ENCODE measurements at regions not wholly inside any gene's neighbourhood (a gene's known extent, or its start where the extent isn't known, plus 50 kb on each side); places are given as distances from the start of the nearest gene placed in this dataset.
"Not testable (repeated sequence)": the region's sequence is repeated elsewhere in the genome, so short reads cannot be mapped to it uniquely, and the experiment has no call there.

DNA sequence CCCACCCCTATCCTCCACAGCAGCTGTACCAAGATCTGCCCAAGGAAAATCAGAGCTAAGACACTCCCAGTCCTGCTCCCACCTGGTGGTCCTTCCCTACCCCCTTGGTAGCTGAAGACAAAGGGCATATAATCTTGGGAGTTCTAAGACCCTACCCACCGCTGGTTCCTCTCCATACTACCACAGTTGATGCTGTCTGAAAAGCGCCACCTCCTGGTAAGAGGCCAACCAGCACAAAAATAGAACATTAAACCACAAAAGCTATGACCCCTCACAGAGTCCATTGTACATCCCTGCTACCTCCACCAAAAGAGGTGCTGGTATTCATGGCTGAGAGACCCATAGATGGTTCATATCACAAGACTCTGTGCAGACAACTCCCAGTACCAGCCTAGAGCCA, 161.5 kb upstream of the ARHGAP42 start:
- no peak for TF ChIP-seq EZH2phosphoT487 (IDR thresholded peaks at IDR 0.05; ENCODE audit: borderline replicate concordance)
- TF ChIP-seq, protein P1, sequence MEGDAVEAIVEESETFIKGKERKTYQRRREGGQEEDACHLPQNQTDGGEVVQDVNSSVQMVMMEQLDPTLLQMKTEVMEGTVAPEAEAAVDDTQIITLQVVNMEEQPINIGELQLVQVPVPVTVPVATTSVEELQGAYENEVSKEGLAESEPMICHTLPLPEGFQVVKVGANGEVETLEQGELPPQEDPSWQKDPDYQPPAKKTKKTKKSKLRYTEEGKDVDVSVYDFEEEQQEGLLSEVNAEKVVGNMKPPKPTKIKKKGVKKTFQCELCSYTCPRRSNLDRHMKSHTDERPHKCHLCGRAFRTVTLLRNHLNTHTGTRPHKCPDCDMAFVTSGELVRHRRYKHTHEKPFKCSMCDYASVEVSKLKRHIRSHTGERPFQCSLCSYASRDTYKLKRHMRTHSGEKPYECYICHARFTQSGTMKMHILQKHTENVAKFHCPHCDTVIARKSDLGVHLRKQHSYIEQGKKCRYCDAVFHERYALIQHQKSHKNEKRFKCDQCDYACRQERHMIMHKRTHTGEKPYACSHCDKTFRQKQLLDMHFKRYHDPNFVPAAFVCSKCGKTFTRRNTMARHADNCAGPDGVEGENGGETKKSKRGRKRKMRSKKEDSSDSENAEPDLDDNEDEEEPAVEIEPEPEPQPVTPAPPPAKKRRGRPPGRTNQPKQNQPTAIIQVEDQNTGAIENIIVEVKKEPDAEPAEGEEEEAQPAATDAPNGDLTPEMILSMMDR (conservative IDR thresholded peaks at IDR 0.05; ENCODE audit: low read length), result peak; percentile 41
- Histone ChIP-seq H3K4me1 (ENCODE audit: insufficient read depth, low read length, poor library complexity, severe bottlenecking) (no peaks in the 10 kb centered on the region), H3K9ac (ENCODE audit: low read depth, low read length, poor library complexity, severe bottlenecking) (no peak overlapping the region), H2AFZ (ENCODE audit: low read length) (no peak overlapping the region), H3K27me3 (ENCODE audit: insufficient read depth, low read length, poor library complexity, severe bottlenecking) (no peaks in the 10 kb centered on the region), H3K9me2 (replicated peaks; ENCODE audit: low read depth, low read length) (no peaks in the 10 kb centered on the region), H3K4me2 (ENCODE audit: low read depth, low read length, poor library complexity, severe bottlenecking) (no peak overlapping the region), H3F3A (ENCODE audit: low read depth) (no peaks in the 10 kb centered on the region), H3K4me3 (ENCODE audit: low read length, poor library complexity, severe bottlenecking) (no peak overlapping the region), H3K79me2 (ENCODE audit: insufficient read depth, low read length) (no peaks in the 10 kb centered on the region), H3K9me3 (ENCODE audit: insufficient read depth, low read depth, low read length) (no peaks in the 10 kb centered on the region; the same call in 1 of the 2 replicates), H3K36me3 (ENCODE audit: insufficient read depth, low read length) (no peaks in the 10 kb centered on the region), H4K20me1 (ENCODE audit: insufficient read depth, low read length, poor library complexity, severe bottlenecking) (no peaks in the 10 kb centered on the region)

- H3K9me3 ChIP-seq (ENCODE audit: insufficient read depth, low read depth, low read length), result no peaks in the 10 kb centered on the region; the same call in 1 of the 2 replicates
- no peaks in the 10 kb centered on the region for H3K79me2 ChIP-seq (ENCODE audit: insufficient read depth, low read length)
- H3K27me3 ChIP-seq (ENCODE audit: insufficient read depth, low read length, poor library complexity, severe bottlenecking), result no peaks in the 10 kb centered on the region
- H3K9ac ChIP-seq (ENCODE audit: low read depth, low read length, poor library complexity, severe bottlenecking), result no peak overlapping the region
- no peaks in the 10 kb centered on the region for H3K9me2 ChIP-seq (replicated peaks; ENCODE audit: low read depth, low read length)
- H3K4me1 ChIP-seq (ENCODE audit: insufficient read depth, low read length, poor library complexity, severe bottlenecking), result no peaks in the 10 kb centered on the region
- no peaks in the 10 kb centered on the region for H3K36me3 ChIP-seq (ENCODE audit: insufficient read depth, low read length)
- no peak overlapping the region for H3K4me3 ChIP-seq (ENCODE audit: low read length, poor library complexity, severe bottlenecking)
- no peaks in the 10 kb centered on the region for H3F3A ChIP-seq (ENCODE audit: low read depth)
- TF ChIP-seq, protein P1 (conservative IDR thresholded peaks at IDR 0.05; ENCODE audit: low read length), result no peak
- no peak for TF ChIP-seq EZH2phosphoT487 (IDR thresholded peaks at IDR 0.05; ENCODE audit: borderline replicate concordance)
- H3K4me2 ChIP-seq (ENCODE audit: low read depth, low read length, poor library complexity, severe bottlenecking), result no peak overlapping the region
- no peak overlapping the region for H2AFZ ChIP-seq (ENCODE audit: low read length)
- H4K20me1 ChIP-seq (ENCODE audit: insufficient read depth, low read length, poor library complexity, severe bottlenecking), result no peaks in the 10 kb centered on the region
Measured at GRCh38 chr11:100528872-100529416, 158.1 kb upstream of the ARHGAP42 start.

DNA sequence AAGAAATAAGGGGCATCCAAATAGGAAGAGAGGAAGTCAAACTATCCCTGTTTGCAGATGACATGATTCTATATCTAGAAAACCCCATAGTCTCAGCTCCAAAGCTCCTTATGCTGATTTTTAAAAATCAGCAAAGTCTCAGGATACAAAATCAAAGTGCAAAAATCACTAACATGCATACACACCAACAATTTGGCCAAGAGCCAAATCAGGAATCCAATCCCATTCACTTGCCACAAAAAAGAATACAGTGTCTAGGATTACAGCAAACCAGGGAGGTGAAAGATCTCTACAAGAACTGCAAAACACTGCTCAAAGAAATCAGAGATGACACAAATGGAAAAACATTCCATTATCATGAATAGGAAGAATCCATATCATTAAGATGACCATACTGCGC, 155.8 kb upstream of the ARHGAP42 start:
- H3K9me2 ChIP-seq (replicated peaks; ENCODE audit: low read depth, low read length); H3K27me3 ChIP-seq (ENCODE audit: insufficient read depth, low read length, poor library complexity, severe bottlenecking); H3K9me3 ChIP-seq (ENCODE audit: insufficient read depth, low read depth, low read length); H3K4me2 ChIP-seq (ENCODE audit: low read depth, low read length, poor library complexity, severe bottlenecking); H3K4me1 ChIP-seq (ENCODE audit: insufficient read depth, low read length, poor library complexity, severe bottlenecking); H3K9ac ChIP-seq (ENCODE audit: low read depth, low read length, poor library complexity, severe bottlenecking); H3K79me2 ChIP-seq (ENCODE audit: insufficient read depth, low read length); H3K36me3 ChIP-seq (ENCODE audit: insufficient read depth, low read length); H4K20me1 ChIP-seq (ENCODE audit: insufficient read depth, low read length, poor library complexity, severe bottlenecking); H3K4me3 ChIP-seq (ENCODE audit: low read length, poor library complexity, severe bottlenecking); H3F3A ChIP-seq (ENCODE audit: low read depth); H2AFZ ChIP-seq (ENCODE audit: low read length): not testable (repeated sequence)

- H2AFZ ChIP-seq (ENCODE audit: low read length), result no peak overlapping the region
- H3F3A ChIP-seq (ENCODE audit: low read depth), result no peaks in the 10 kb centered on the region
- no peaks in the 10 kb centered on the region for H3K79me2 ChIP-seq (ENCODE audit: insufficient read depth, low read length)
- H3K4me2 ChIP-seq (ENCODE audit: low read depth, low read length, poor library complexity, severe bottlenecking), result no peak overlapping the region
- no peaks in the 10 kb centered on the region for H3K36me3 ChIP-seq (ENCODE audit: insufficient read depth, low read length)
- no peaks in the 10 kb centered on the region for H3K4me1 ChIP-seq (ENCODE audit: insufficient read depth, low read length, poor library complexity, severe bottlenecking)
- H4K20me1 ChIP-seq (ENCODE audit: insufficient read depth, low read length, poor library complexity, severe bottlenecking), result no peaks in the 10 kb centered on the region
- TF ChIP-seq, protein P1 (conservative IDR thresholded peaks at IDR 0.05; ENCODE audit: low read length), result no peak
- no peak for TF ChIP-seq EZH2phosphoT487 (IDR thresholded peaks at IDR 0.05; ENCODE audit: borderline replicate concordance)
- H3K27me3 ChIP-seq (ENCODE audit: insufficient read depth, low read length, poor library complexity, severe bottlenecking), result no peaks in the 10 kb centered on the region
- H3K9ac ChIP-seq (ENCODE audit: low read depth, low read length, poor library complexity, severe bottlenecking), result no peak overlapping the region
- H3K4me3 ChIP-seq (ENCODE audit: low read length, poor library complexity, severe bottlenecking), result no peak overlapping the region
- no peaks in the 10 kb centered on the region for H3K9me2 ChIP-seq (replicated peaks; ENCODE audit: low read depth, low read length)
- H3K9me3 ChIP-seq (ENCODE audit: insufficient read depth, low read depth, low read length), result no peaks in the 10 kb centered on the region; the same call in 1 of the 2 replicates
Measured at GRCh38 chr11:100536979-100537378, 150.1 kb upstream of the ARHGAP42 start.
